Panc1 (cell line): ENCODE measurements at regions not wholly inside any gene's neighbourhood (a gene's known extent, or its start where the extent isn't known, plus 50 kb on each side); places are given as distances from the start of the nearest gene placed in this dataset.

Experiments
- ATAC-seq: fragments of 200-7000 bp; cut with Tn5 transposase; 2 replicates; pipeline ENCODE4 v1.9.1; 2020; ENCODE audit warnings: mild to moderate bottlenecking, moderate library complexity
- BruUV-seq: library from RNA; stranded (reverse); fragments of 400-500 nt; replicated peaks from 2 replicates; lab custom pipeline; 2021; lab: Mats Ljungman, UMichigan
- CTCF ChIA-PET: fragments of 300-600 bp; sonication (Branson Sonifier 250); formaldehyde crosslinking; loops from one replicate; lab custom pipeline; 2022; ENCODE audit warnings: antibody characterized with exemption; lab: Charles Lee
- POLR2A ChIA-PET: fragments of 300-600 bp; sonication (Branson Sonifier 250); formaldehyde crosslinking; loops from one replicate; lab custom pipeline; 2022; ENCODE audit warnings: antibody characterized with exemption; lab: Charles Lee
- DNase-seq: peaks from one replicate; pipeline ENCODE4 v3.0.0-alpha.2; 2010; ENCODE audit warnings: low read depth, low spot score
- H3K27ac ChIP-seq: 2 replicates; pipeline ENCODE4 v1.5.1; 2011; ENCODE audit warnings: mild to moderate bottlenecking, low read length, inconsistent platforms
- H3K27me3 ChIP-seq: fragments of 200-500 bp; sonication (Bioruptor generic); 2 replicates; pipeline ENCODE4 v1.6.0; 2014; ENCODE audit warnings: low read length, inconsistent platforms; ENCODE audit not compliant: control insufficient read depth, insufficient read depth
- H3K36me3 ChIP-seq: fragments of 200-500 bp; sonication (Bioruptor generic); 2 replicates; pipeline ENCODE4 v1.5.1; 2014; ENCODE audit warnings: inconsistent platforms, mild to moderate bottlenecking, low read length, moderate library complexity; ENCODE audit not compliant: control insufficient read depth, insufficient read depth
- H3K4me1 ChIP-seq: 2 replicates; pipeline ENCODE4 v1.5.1; 2011; ENCODE audit warnings: inconsistent platforms, mild to moderate bottlenecking, low read length, moderate library complexity; ENCODE audit not compliant: control insufficient read depth, insufficient read depth
- H3K4me3 ChIP-seq, 2 experiments: 2 replicates each; pipeline ENCODE4 v1.5.1; 2011 to 2012; ENCODE audit warnings: low read depth in 2 of 2, low read length in 2 of 2, mild to moderate bottlenecking in 2 of 2, inconsistent platforms in 1 of 2, moderate library complexity in 1 of 2
- H3K9me3 ChIP-seq: fragments of 200-500 bp; sonication (Bioruptor generic); 2 replicates; pipeline ENCODE4 v1.5.1; 2014; ENCODE audit warnings: low read depth, mild to moderate bottlenecking, inconsistent platforms, low read length, moderate library complexity; ENCODE audit not compliant: control insufficient read depth, insufficient read depth
- CTCF ChIP-seq: fragments of 450-650 bp; IDR thresholded peaks from 2 replicates; pipeline ENCODE4 v1.5.1; 2017; ENCODE audit warnings: mild to moderate bottlenecking
- POLR2AphosphoS5 ChIP-seq: IDR thresholded peaks from 2 replicates; pipeline ENCODE4 v1.6.1; 2012; ENCODE audit warnings: mild to moderate bottlenecking, low read depth, low read length, moderate library complexity
- REST ChIP-seq, 2 experiments: IDR thresholded peaks; 2 replicates each; pipeline ENCODE4 v1.6.1; 2011 to 2012; ENCODE audit warnings: low read depth in 2 of 2, control low read depth in 1 of 2, low read length in 1 of 2, mild to moderate bottlenecking in 1 of 2, moderate library complexity in 1 of 2; ENCODE audit not compliant: insufficient read depth in 1 of 2
- SIN3A ChIP-seq: IDR thresholded peaks from 2 replicates; pipeline ENCODE4 v1.6.1; 2012; ENCODE audit warnings: low read depth, mild to moderate bottlenecking, low read length, moderate library complexity, borderline replicate concordance; ENCODE audit not compliant: insufficient read depth
- TCF7L2 ChIP-seq: IDR thresholded peaks from 2 replicates; pipeline ENCODE4 v1.6.1; 2011; ENCODE audit warnings: mild to moderate bottlenecking, low read depth, low read length, inconsistent platforms
- in situ Hi-C: cut with HindIII; loops from 2 replicates; pipeline ENCODE4 v1.10.0; 2016; ENCODE audit warnings: low sequenced_read_pairs, low pct_unique_long_range_greater_than_20kb
- intact Hi-C: fragments of 100-400 bp; cut with micrococcal nuclease; formaldehyde crosslinking; loops from one replicate; pipeline ENCODE4 v1.10.0; 2022; ENCODE audit not compliant: unreplicated experiment

- TF ChIP-seq CTCF (no peak), TCF7L2 (no peak), POLR2AphosphoS5 (no peak), REST (IDR thresholded peaks at IDR 0.05; ENCODE audit: insufficient read depth in 1 of 2, low read depth in 2 of 2, low read length in 1 of 2) (no peak), SIN3A (no peak)
- Histone ChIP-seq H3K27ac (no peak overlapping the region), H3K9me3 (no peaks in the 10 kb centered on the region), H3K4me3 (no peak overlapping the region), H3K27me3 (no peaks in the 10 kb centered on the region), H3K4me1 (no peaks in the 10 kb centered on the region), H3K36me3 (no peaks in the 10 kb centered on the region)
- DNase-seq = no peak
- no peak for ATAC-seq
- ChIA-PET CTCF (no interaction called here), POLR2A (no interaction called here)
- no TSS peak for BruUV-seq
- intact Hi-C loops = no loop called here
- in situ Hi-C loops = no loop called here
These were observed 153.4 kb downstream of the OTOL1 start for GRCh38 chr3:161649900-161650484.

- no peak overlapping the region for H3K27ac ChIP-seq
- no peaks in the 10 kb centered on the region for H3K9me3 ChIP-seq
- H3K4me3 ChIP-seq = no peak overlapping the region
- no peaks in the 10 kb centered on the region for H3K27me3 ChIP-seq
- no TSS peak for BruUV-seq
- CTCF ChIA-PET = no interaction called here
- no peak for DNase-seq
- in situ Hi-C loops = no loop called here
- POLR2A ChIA-PET = no interaction called here
- no peaks in the 10 kb centered on the region for H3K36me3 ChIP-seq
- ATAC-seq = no peak
- H3K4me1 ChIP-seq = no peaks in the 10 kb centered on the region
- TF ChIP-seq REST (IDR thresholded peaks at IDR 0.05; ENCODE audit: insufficient read depth in 1 of 2, low read depth in 2 of 2, low read length in 1 of 2) (no peak), SIN3A (no peak), CTCF (no peak), TCF7L2 (no peak), POLR2AphosphoS5 (no peak)
- intact Hi-C loops = no loop called here
These were observed 161.2 kb downstream of the OTOL1 start for GRCh38 chr3:161657786-161658185.
